Trophoblast cell (in vitro differentiated cells and primary cell): ENCODE measurements at regions not wholly inside any gene's neighbourhood (a gene's known extent, or its start where the extent isn't known, plus 50 kb on each side); places are given as distances from the start of the nearest gene placed in this dataset.
"Not testable (repeated sequence)": the region's sequence is repeated elsewhere in the genome, so short reads cannot be mapped to it uniquely, and the experiment has no call there.

Experiments
- DNase-seq, 2 donors: peaks; one replicate each; pipeline ENCODE4 v3.0.0-alpha.2; 2016
- H2AFZ ChIP-seq: 2 replicates; pipeline ENCODE4 v1.6.1; 2013; ENCODE audit warnings: low read length, moderate library complexity, mild to moderate bottlenecking; ENCODE audit not compliant: insufficient read depth, poor library complexity
- H2AK5ac ChIP-seq: 2 replicates; pipeline ENCODE4 v1.6.1; 2013; ENCODE audit warnings: mild to moderate bottlenecking, low read length
- H2BK120ac ChIP-seq: 2 replicates; pipeline ENCODE4 v1.6.1; 2013; ENCODE audit warnings: low read length, mild to moderate bottlenecking, moderate library complexity; ENCODE audit not compliant: insufficient read depth, poor library complexity
- H2BK12ac ChIP-seq: 2 replicates; pipeline ENCODE4 v1.6.1; 2013; ENCODE audit warnings: mild to moderate bottlenecking, low read length, moderate library complexity
- H2BK5ac ChIP-seq: 2 replicates; pipeline ENCODE4 v1.6.1; 2013; ENCODE audit warnings: low read length, low read depth, moderate library complexity, mild to moderate bottlenecking; ENCODE audit not compliant: poor library complexity
- H3K14ac ChIP-seq: 2 replicates; pipeline ENCODE4 v1.6.1; 2013; ENCODE audit warnings: mild to moderate bottlenecking, low read length
- H3K18ac ChIP-seq: 2 replicates; pipeline ENCODE4 v1.6.1; 2013; ENCODE audit warnings: mild to moderate bottlenecking, low read length
- H3K23ac ChIP-seq: 2 replicates; pipeline ENCODE4 v1.6.1; 2013; ENCODE audit warnings: low read length
- H3K27ac ChIP-seq: 2 replicates; pipeline ENCODE4 v1.5.1; 2013; ENCODE audit warnings: low read depth, mild to moderate bottlenecking, inconsistent platforms, low read length, moderate library complexity
- H3K27me3 ChIP-seq: 2 replicates; pipeline ENCODE4 v1.6.1; 2013; ENCODE audit warnings: inconsistent platforms, mild to moderate bottlenecking, low read length, moderate library complexity; ENCODE audit not compliant: insufficient read depth
- H3K36me3 ChIP-seq, 2 experiments: 1 replicate in 1 of 2; 2 replicates in 1 of 2; pipeline ENCODE4 v1.6.1; 2013; ENCODE audit warnings: low read length in 2 of 2, mild to moderate bottlenecking in 2 of 2, moderate library complexity in 1 of 2; ENCODE audit not compliant: insufficient read depth in 2 of 2, control insufficient read depth in 1 of 2
- H3K4ac ChIP-seq: 2 replicates; pipeline ENCODE4 v1.6.1; 2013; ENCODE audit warnings: low read depth, mild to moderate bottlenecking, low read length, moderate library complexity
- H3K4me1 ChIP-seq, 2 experiments: 1 replicate in 1 of 2; 2 replicates in 1 of 2; pipeline ENCODE4 v1.6.1; 2013; ENCODE audit warnings: low read length in 2 of 2, mild to moderate bottlenecking in 2 of 2, moderate library complexity in 1 of 2; ENCODE audit not compliant: insufficient read depth in 2 of 2, control insufficient read depth in 1 of 2
- H3K4me2 ChIP-seq: 2 replicates; pipeline ENCODE4 v1.6.1; 2013; ENCODE audit warnings: inconsistent platforms, mild to moderate bottlenecking, low read length, moderate library complexity
- H3K4me3 ChIP-seq: 2 replicates; pipeline ENCODE4 v1.5.1; 2013; ENCODE audit warnings: mild to moderate bottlenecking, low read depth, low read length, inconsistent platforms
- H3K79me1 ChIP-seq: one replicate; pipeline ENCODE4 v1.6.1; 2013; ENCODE audit warnings: low read length
- H3K79me2 ChIP-seq: 2 replicates; pipeline ENCODE4 v1.6.1; 2013; ENCODE audit warnings: low read length, mild to moderate bottlenecking; ENCODE audit not compliant: control insufficient read depth, insufficient read depth, poor library complexity
- H3K9ac ChIP-seq: 2 replicates; pipeline ENCODE4 v1.6.1; 2013; ENCODE audit warnings: mild to moderate bottlenecking, low read length
- H3K9me3 ChIP-seq: 2 replicates; pipeline ENCODE4 v1.6.1; 2013; ENCODE audit warnings: low read depth, mild to moderate bottlenecking, control low read depth, inconsistent platforms, low read length; ENCODE audit not compliant: insufficient read depth
- H4K12ac ChIP-seq: 2 replicates; pipeline ENCODE4 v1.6.1; 2013; ENCODE audit warnings: low read depth, mild to moderate bottlenecking, low read length, moderate library complexity
- H4K8ac ChIP-seq: 2 replicates; pipeline ENCODE4 v1.6.1; 2013; ENCODE audit warnings: low read depth, mild to moderate bottlenecking, low read length, moderate library complexity
- H4K91ac ChIP-seq: one replicate; pipeline ENCODE4 v1.6.1; 2013; ENCODE audit warnings: low read depth, mild to moderate bottlenecking, low read length, moderate library complexity
- WGBS: extraction: QIAGEN DNeasy Blood & Tissue Kit; methylation state at CpG from one replicate; pipeline ENCODE4 v1.1.7; 2013; ENCODE audit warnings: missing lambda C conversion rate; ENCODE audit not compliant: insufficient read length, insufficient coverage; ENCODE audit errors: extremely low coverage; 5-methylcytosine and 5-hydroxymethylcytosine counted together

GRCh38 chr2:123659120-123659519, 366.0 kb upstream of the CNTNAP5 start:
- no peak overlapping the region for H3K4ac ChIP-seq
- H3K14ac ChIP-seq, result no peak overlapping the region
- no peak overlapping the region for H2AK5ac ChIP-seq
- H2BK12ac ChIP-seq, result no peak overlapping the region
- no peak overlapping the region for H3K23ac ChIP-seq
- H3K79me2 ChIP-seq, result no peaks in the 10 kb centered on the region
- no peak overlapping the region for H3K18ac ChIP-seq
- H3K27ac ChIP-seq, result no peak overlapping the region
- no peaks in the 10 kb centered on the region for H3K27me3 ChIP-seq
- no peak overlapping the region for H4K91ac ChIP-seq
- peaks cover 1% of the 10 kb centered on the region for H3K9me3 ChIP-seq
- H3K36me3 ChIP-seq, result no peaks in the 10 kb centered on the region
- no peak overlapping the region for H2AFZ ChIP-seq
- peak in 1 of 2 donors; percentile 24 for DNase-seq
- H4K12ac ChIP-seq, result no peak overlapping the region
- no peak overlapping the region for H3K4me3 ChIP-seq
- no peak overlapping the region for H2BK120ac ChIP-seq
- no peaks in the 10 kb centered on the region for H3K79me1 ChIP-seq
- H4K8ac ChIP-seq, result no peak overlapping the region
- no peaks in the 10 kb centered on the region for H3K4me1 ChIP-seq
- no peak overlapping the region for H2BK5ac ChIP-seq
- H3K9ac ChIP-seq, result no peak overlapping the region
- H3K4me2 ChIP-seq, result no peak overlapping the region
- WGBS, result no CpG with 5 or more reads among the region's 1 CpG

DNA sequence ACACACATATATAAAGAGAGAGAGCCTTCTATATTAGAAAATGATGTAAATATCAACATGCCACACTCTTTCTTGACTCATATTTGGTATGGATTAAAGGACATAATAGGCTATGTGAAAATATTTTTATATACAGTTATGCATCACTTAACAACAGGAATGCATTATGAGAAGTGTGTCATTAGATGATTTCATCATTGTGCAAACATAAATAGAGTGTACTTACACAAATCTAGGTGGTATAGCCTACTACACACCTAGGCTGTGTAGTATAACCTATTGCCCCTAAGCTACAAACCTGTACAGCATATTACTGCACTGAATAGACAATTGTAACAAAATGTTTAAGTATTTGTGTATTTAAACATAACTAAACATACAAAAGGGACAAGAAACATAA, 354.8 kb upstream of the CNTNAP5 start:
- no peaks in the 10 kb centered on the region for H3K36me3 ChIP-seq
- no peak overlapping the region for H2AK5ac ChIP-seq
- H3K4me2 ChIP-seq, result no peak overlapping the region
- H2BK5ac ChIP-seq, result no peak overlapping the region
- H3K9me3 ChIP-seq, result no peaks in the 10 kb centered on the region
- no peak for DNase-seq
- no peak overlapping the region for H3K18ac ChIP-seq
- no peak overlapping the region for H3K9ac ChIP-seq
- no peak overlapping the region for H2BK12ac ChIP-seq
- H2BK120ac ChIP-seq, result no peak overlapping the region
- H3K4me1 ChIP-seq, result no peaks in the 10 kb centered on the region
- no peak overlapping the region for H3K23ac ChIP-seq
- no peak overlapping the region for H4K8ac ChIP-seq
- no peak overlapping the region for H4K12ac ChIP-seq
- no peak overlapping the region for H2AFZ ChIP-seq
- H3K79me1 ChIP-seq, result no peaks in the 10 kb centered on the region
- H3K4ac ChIP-seq, result no peak overlapping the region
- H3K4me3 ChIP-seq, result no peak overlapping the region
- H3K14ac ChIP-seq, result no peak overlapping the region
- no peaks in the 10 kb centered on the region for H3K27me3 ChIP-seq
- H3K79me2 ChIP-seq, result no peaks in the 10 kb centered on the region
- no peak overlapping the region for H4K91ac ChIP-seq
- H3K27ac ChIP-seq, result no peak overlapping the region

DNA sequence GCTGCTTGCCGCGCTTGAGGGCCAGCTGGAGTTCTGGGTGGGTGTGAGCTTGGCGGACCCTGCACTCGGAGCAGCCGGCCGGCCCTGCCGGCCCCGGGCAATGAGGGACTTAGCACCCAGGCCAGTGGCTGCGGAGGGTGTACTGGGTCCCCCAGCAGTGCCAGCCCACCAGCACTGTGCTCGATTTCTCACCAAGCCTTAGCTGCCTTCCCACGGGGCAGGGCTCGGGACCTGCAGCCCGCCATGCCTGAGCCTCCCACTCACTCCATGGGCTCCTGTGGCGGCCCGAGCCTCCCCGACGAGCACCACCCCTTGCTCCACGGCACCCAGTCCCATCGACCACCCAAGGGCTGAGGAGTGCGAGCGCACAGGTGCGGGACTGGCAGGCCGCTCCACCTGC, 341.3 kb upstream of the CNTNAP5 start:
- H3K14ac ChIP-seq, H2BK12ac ChIP-seq, H3K4me1 ChIP-seq, H3K79me2 ChIP-seq, H2BK120ac ChIP-seq, H3K18ac ChIP-seq, DNase-seq, H3K9ac ChIP-seq, H3K36me3 ChIP-seq, H3K4ac ChIP-seq, H4K12ac ChIP-seq, H3K9me3 ChIP-seq, H3K27ac ChIP-seq, H2AFZ ChIP-seq, H3K27me3 ChIP-seq, H2BK5ac ChIP-seq, H4K8ac ChIP-seq, H2AK5ac ChIP-seq, H4K91ac ChIP-seq, H3K79me1 ChIP-seq, H3K4me3 ChIP-seq, H3K4me2 ChIP-seq, H3K23ac ChIP-seq: not testable (repeated sequence)
- WGBS, result no CpG with 5 or more reads among the region's 23 CpGs

DNA sequence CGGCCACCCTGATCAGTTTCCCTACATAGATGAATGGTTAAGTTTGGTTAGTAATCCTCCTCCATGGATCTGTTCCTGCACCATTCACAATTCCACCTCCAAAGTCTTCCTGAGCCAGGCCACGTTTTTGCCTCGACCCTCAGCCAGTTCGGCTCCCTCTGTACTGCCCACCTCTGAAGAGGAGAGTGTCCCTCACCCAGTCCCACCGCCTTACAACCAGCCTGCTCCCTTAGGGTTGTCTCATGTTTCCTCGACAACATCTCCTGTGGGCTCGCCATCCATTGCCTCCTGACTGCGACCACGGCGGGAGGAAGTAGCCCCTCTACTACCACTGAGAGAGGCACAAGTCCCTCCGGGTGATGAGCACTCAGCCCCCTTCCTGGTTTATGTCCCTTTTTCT, 338.0 kb upstream of the CNTNAP5 start:
- Histone ChIP-seq H2BK120ac (no peak overlapping the region), H3K4me3 (no peak overlapping the region), H3K4me1 (no peaks in the 10 kb centered on the region), H3K23ac (no peak overlapping the region), H2AK5ac (no peak overlapping the region), H3K4me2 (no peak overlapping the region), H3K27ac (no peak overlapping the region), H2BK12ac (no peak overlapping the region), H3K79me2 (no peaks in the 10 kb centered on the region), H2AFZ (no peak overlapping the region), H3K4ac (no peak overlapping the region), H2BK5ac (no peak overlapping the region), H4K12ac (no peak overlapping the region), H3K27me3 (no peaks in the 10 kb centered on the region), H3K36me3 (no peaks in the 10 kb centered on the region), H3K18ac (no peak overlapping the region), H3K79me1 (no peaks in the 10 kb centered on the region), H3K9ac (no peak overlapping the region), H4K91ac (no peak overlapping the region), H4K8ac (no peak overlapping the region), H3K14ac (no peak overlapping the region), H3K9me3 (no peaks in the 10 kb centered on the region)
- no CpG with 5 or more reads among the region's 11 CpGs for WGBS
- DNase-seq, result no peak
